ENCODE measurements at regions not wholly inside any gene's neighbourhood (a gene's known extent, or its start where the extent isn't known, plus 50 kb on each side); places are given as distances from the start of the nearest gene placed in this dataset.

DNA sequence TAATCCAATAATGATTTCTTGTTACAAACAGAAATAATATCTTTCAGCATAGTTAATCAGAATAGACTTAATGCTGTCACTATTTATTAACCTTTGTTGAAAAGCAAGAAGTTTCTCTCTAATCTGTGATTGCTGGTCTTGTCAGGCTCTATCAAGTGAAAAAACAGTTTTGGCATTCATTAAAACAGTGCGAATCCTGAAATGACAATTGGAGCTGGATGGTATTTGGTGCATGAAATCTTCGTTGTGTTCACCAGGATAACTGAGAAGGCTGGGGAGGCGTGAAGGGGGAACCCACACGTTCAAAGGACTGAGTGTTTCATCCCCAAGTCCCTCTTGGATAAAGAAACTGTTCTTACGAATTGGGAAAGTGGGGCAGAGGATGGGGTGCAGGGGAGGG, 190.2 kb upstream of the MYL2 start:
- no peak for DNase-seq (ENCODE audit: low spot score)

DNA sequence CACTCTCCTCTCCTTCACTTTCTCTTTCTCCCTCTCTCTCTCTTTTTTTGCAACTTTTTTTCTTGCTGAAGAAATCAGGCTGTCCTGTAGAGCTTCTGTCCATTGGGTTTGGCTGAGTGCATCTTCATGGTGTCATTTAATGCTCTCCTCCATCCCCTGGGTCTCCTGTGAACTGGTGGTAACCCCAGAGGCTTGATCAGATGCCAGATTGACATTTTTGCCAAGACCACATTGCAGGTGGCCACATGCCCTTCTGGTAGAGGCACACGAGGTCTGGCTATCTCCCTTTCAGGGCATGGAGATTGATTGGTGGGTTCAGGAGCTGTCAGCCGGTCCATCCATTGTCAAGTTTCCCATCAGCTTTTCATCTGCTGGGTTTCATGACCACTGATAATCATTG, 188.3 kb upstream of the MYL2 start:
- no peak for DNase-seq (ENCODE audit: low spot score)

DNA sequence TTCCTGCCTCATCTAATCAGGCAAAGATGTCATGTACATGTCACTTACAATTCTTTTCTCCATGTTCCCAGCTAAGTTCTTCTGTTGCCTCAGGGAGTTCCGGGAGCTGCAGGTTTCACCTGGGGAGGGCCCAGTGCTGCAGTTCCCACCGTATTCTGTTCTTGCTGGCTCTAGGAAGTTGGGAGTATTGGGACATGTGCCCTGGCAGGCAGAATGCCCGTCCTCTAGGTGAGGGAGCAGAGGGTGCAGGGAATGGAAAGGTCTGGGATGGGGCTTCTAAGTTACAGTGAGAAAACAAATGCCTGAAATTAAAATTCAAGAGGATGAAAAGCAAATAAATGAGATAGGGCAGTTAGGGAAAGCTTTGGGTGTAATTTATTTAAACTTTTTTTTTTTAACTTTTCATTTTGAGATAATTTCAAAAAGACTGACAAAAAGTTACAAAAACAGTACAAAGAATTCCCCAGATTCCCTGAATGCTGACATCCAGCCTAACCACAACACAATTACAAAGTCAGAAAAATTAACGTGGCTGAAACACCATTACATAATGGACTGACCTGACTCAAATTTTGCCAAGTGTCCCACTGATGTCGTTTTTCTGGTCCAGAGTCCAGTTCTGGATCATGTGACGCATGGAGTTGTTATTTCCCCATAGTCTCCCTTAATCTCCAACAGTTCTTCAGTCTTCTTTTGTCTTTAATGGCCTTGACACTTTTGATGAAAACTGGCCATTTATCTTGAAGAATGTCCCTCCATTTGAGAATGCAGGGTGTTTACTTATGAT, 187.2 kb upstream of the MYL2 start:
- no peak for DNase-seq (ENCODE audit: low spot score)

DNA sequence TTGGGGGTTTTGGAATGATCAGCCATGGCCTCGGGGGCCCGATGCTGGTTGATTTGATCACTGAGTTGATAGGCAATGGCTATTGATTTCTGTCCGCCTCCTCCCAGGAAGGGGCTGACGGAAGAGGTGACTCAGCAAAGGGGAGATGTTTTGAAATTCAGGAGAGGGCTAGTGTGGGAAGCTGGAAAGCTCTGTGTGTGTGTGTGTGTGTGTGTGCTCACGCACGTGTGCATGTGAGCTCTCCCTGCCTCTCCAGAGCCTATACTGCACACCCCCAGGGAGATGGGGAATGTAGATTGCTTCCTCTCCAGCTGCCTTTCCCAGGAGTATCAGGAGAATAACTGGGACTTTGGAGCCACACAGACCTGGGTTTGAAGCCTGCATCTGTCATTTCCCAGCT, 184.9 kb upstream of the MYL2 start:
- DNase-seq (ENCODE audit: low spot score): no peak

DNA sequence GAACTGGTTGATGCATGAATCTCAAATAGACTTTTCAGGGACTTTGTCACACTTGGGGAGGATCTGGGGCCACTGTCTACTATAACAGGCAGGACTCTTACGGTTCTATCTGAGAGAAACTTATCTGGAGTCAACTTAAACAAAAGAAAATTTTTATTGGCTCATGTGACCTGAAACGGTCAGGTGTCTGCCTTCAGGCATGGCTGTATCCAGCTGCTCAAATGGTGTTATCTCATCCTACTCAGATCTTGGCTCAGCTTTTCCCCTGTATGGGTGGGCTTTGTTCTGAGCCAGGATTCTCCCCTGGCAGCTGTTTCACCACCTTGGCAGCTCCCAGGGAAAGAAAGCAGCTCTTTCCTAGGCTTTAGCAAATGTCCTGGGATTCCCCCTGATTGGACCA, 183.2 kb upstream of the MYL2 start:
- DNase-seq (ENCODE audit: low spot score): no peak

DNA sequence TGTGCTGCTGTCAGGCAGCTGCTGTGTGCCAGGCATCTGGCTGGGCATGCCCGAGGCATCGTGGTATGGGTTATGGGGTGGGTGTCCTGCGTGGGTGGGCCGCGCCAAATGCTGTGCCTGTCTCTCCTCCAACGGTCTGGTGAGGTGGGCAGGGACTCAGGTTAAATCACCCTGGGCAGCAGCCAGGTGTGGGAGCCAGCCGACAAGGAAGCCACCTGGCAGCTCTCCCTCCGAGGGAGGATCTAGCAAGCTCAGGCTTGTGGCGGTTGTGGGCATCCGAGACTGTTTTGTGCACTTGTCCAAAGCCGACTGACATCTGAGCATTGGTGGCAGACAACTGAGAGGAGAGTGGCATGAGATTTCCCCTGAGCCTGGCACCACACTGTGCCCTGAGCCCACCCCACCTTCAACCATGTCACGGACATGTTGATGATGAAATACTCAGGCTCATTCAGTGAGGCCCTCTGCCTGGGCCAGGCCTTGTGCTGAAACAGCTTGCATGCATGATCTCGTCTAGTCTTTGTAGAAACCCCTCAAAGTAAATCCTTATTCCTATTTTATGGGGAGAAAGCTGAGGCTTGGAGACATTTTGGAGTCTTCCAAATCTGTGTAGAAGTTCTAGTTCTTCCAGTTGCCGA, 181.8 kb upstream of the MYL2 start:
- DNase-seq (ENCODE audit: low spot score): no peak

DNA sequence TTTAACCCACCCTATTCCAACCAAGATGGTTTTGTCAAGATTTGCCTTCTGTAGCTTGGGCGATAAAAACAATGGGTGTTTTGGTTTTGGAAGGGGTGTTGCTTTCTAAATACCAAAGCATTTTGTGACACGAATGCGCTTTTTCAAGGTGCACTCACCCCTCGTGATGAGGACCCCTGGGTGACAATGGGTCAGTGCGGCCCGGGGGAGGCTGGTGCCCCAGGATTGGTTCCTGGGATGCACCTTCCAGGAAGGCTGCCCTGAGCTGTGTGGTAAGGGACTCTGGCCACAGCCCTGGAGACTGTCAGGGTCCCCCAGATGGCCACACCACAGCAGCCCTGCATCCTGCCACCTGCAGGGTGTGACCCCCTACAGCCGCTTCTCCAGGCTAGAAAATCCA, 180.6 kb upstream of the MYL2 start:
- no peak for DNase-seq (ENCODE audit: low spot score)

DNA sequence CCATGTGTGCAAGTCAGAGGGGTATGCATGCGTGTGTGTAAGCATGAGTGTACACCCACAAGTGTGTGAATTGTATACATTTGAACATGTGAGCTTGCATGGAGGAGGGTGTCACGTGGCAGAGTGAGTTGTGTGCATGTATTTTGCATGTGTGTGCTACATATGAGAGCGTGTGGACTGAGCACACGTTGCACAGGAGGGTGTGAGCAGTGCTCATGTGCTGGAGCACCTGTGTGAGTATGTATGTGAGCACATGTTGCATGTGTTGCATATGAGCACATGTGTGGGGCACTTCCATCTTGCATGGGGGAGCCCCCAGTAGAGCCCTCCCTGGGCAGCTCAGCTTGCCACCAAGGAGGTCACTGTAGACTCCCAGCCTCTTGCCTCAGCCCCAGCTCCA, 180.2 kb upstream of the MYL2 start:
- DNase-seq (ENCODE audit: low spot score): no peak

DNA sequence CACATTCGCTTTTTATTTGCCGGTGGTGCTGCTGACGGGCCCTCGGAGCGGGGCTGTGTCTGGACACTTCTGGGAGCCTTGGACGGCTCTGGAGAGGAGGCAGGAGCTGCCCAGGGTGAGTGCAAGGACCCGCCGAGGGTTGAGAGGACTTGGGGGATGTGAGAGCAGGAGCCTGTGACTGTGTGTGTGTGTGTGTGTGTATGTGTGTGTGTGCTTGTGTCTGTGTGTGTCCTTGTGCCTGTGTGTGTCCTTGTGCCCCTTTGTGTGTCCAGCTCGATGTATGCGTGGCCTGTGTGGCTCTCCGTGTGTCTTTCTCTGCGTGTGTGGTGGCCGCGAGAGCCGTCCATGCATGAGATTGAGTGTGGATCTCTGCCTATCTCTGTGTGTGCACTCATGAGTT, 179.6 kb upstream of the MYL2 start:
- no peak for DNase-seq (ENCODE audit: low spot score)

DNA sequence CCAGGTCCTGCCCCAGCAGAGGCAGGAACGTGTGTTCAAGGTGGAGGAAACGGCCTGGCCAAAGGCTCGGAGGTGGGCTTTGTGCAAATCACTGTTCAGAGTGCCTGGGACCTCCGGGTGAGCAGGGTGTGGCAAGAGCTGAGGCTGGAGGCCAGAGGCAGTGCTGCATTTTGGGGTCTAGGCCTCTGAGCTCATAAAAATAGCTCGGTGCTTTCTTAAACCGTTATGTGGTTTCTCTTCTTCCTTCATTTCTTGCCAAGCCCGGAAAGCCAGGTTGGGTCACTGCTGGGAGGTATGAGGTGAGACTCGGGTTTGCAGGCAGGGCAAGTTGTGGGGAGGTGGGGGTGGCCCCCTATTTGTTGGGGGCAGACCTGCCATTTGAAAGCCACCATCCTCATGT, 178.8 kb upstream of the MYL2 start:
- DNase-seq (ENCODE audit: low spot score): no peak

DNA sequence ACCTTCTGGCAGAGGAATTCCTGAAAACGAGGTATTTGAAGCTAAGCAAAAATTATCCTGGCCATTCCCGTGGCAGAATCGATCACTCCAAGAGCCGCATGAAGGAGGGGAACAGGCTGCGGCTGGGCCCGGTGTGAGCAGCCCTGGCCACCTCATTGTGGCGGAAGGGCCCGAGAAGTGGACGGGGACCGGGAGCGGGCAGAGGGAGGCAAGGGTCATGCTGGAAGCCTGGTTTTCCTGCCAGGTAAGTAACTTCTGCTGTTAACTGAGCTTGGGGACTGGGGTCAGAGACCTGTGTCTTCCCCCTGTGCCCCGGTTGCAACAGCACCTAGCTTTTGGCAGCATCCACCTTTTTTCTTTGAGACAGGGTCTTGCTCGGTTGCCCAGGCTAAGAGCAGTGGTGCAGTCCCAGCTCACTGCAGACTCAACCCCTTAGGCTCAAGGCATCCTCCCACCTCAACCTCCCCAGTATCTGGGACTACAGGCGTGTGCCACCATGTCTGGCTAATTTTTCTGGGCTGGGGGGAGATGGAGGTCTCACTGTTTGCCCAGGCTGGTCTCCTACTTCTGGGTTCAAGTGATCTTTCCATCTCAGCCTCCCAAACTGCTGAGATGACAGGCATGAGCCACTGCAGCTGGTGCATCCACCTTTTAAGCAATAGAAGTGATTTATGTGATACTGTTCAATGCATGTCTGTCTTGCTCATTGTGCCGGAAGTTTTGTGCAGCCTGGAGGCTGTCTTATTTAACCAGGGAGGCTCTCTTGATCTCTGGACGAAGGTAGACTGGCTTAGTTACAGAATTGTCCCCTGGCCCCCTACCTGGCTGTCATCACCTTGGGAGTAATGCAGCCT, 174.0 kb upstream of the MYL2 start:
- no peak for DNase-seq (ENCODE audit: low spot score)

DNA sequence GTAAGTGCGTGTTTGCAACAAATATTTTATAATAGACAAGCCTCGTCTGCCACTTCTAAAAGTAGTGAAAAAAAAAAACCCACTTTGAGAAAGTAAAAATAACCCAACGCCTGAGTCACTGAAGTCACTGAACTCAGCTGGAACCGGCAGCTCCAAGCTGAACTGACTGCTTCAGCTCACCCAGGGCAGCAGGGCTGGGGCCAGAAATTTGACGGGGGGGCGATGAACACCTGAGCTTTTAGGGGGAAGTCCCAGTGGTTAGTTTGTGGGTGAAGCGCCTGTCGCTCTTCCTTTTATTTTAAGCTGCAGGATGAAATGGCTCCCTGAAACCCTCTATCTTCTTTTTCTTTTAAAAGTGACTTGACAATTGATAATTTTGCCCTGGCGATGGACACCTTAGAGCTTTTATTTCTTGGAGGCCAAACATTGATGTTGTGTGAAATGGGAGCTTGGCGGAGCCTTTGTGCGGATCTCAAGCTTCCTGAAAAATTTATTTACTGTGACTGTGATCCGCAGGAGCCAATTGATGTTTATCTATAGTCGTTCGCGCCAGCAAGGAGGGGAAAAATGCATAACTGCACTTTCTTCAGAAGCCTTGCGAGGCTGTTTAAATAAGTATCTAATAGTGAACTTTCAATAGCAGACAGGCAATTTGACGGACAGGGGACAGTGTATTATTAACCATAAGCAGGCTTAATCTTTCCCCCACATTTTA, 173.2 kb upstream of the MYL2 start:
- no peak for DNase-seq (ENCODE audit: low spot score)

DNA sequence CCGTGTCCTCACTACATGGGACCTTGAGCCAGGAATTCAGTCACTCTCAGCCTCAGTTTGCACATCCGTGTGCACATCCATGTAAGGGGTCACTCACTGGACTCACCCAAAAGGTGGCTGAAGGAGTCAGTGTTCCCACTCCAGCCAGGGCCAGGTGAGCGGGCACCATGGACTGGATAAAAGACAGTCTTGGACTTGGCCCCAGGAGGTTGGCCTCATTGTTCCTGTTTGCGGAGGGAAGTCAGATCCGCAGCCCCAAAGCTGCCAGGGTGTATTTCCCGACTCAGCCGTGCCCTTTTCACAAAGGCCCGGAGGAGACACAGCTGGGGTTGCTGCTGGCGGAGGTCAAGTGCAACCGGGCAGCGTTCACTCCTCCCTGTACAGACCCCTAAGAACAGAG, 170.7 kb upstream of the MYL2 start:
- DNase-seq (ENCODE audit: low spot score): no peak

DNA sequence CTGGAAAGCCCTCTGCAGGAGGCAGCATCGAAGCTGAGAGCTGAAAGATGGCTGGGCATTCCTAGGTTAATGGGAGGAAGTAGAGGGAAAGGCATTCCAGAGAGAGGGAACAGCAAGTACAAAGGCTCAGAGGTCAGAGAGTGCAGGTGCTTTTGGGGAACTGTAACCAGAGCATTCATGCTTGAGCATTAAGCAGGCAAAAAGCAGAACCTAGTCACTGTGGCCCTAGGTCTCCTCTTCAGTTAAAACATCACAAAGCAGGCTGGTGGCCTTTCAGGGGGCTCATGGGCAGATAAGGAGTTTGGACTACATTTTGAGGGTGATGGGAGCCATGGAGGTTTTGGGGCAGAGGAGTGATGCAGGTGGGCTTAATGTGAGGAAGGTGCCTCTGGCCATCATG, 169.2 kb upstream of the MYL2 start:
- no peak for DNase-seq (ENCODE audit: low spot score)

DNA sequence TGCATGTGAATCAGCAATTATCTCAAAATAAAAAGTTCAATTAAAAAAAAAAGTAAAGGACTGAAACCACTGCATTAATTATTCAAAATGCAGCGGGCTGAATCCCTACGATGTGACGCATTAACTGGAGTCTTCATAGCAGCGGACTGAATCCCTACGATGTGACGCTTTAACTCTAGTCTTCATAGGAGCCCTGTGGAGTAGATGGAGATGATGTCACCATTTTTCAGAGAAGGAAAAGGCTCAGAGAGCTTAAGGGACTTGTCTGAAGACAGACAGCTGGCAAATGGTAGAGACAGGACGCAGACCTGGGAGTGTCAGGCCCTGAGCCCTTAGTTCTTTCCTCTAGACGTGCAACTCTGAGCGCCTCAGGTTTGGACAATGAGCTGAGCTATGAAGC, 168.0 kb upstream of the MYL2 start:
- no peak for DNase-seq (ENCODE audit: low spot score)

DNA sequence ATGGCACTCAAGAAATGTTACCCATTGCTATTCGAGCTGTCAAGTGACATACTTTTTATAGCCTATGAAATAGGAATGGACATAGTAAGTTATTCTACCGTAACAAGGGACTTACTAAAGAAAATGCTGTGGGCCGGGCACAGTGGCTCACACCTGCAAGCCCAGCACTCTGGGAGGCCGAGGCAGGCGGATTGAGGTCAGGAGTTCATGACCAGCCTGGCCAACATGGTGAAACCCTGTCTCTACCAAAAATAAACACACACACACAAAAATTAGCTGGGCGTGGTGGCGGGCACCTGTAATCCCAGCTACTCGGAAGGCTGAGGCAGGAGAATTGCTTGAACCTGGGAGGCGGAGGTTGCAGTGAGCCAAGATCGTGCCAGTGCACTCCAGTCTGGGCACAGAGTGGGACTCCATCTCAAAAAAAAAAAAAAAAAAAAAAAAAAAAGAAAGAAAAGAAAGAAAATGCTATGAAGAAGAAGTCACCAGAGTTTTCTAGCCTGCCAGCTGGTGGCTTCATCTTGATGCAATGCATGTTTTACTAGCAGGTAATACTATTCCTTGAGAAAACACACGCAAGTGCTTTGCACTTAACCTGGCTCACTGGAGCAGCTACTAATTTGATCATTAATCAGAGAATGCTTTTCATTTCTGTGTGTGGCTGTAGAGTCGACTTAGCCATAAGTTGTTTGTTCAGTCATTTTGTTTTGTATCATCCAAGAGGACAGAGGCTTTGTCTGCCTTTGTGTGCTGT, 166.7 kb upstream of the MYL2 start:
- no peak for DNase-seq (ENCODE audit: low spot score)

DNA sequence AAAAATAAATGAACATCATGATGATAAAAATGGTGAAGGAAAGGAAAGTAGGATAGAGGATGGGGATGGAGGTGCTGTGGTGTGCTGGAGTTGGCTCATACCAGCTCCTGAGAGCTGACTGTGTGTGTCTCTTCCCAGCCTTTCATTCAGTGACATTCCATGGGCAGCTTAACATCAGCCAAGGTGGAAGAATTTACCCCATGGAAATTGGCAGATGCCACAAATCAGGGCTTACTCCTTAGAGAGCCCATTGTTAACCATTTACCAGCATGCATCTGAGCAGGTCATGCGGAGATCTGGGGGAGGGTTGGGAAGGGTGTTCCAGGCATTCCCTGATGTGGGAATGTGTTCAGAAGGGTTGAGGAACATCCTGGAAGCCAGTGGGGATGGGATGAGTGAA, 164.7 kb upstream of the MYL2 start:
- DNase-seq (ENCODE audit: low spot score): no peak

DNA sequence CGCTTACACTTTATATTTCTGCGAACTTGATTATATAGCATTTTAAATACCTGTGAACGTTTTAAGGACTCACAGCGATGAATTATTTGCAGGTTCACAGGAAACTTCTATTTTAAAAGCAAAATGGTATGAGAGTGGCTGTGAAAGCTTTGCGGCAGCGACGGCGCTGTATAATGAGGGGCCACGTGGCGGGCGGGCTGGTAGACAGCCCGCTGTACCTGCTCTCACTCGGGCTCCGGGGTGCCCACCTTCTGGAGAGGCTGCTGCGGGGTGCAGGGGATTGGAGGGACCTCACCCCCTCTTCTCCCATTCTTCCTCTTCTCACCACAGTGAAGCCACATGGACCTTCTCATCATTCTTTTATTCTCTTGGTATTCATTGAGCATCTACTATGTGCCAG, 164.2 kb upstream of the MYL2 start:
- DNase-seq (ENCODE audit: low spot score): no peak

DNA sequence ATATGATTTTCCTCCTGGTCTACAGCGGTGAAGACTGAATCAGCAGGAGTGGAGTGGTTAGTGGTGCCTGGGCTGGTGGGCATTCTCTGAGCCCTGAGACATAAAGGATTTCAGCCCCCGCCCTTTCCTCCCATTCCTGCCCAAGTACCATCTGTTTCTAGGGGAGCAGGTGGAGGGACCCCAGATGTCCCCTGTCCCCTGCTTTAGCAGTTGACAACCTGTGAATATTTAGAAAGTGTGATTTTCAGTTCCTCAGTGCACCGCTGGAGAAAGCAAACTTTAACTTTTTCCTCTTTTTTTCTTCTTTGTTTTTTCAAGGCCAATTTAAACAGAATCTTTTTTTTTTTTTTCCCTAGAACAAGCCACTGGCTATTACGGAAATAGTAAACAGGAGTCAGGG, 163.8 kb upstream of the MYL2 start:
- DNase-seq (ENCODE audit: low spot score): no peak

DNA sequence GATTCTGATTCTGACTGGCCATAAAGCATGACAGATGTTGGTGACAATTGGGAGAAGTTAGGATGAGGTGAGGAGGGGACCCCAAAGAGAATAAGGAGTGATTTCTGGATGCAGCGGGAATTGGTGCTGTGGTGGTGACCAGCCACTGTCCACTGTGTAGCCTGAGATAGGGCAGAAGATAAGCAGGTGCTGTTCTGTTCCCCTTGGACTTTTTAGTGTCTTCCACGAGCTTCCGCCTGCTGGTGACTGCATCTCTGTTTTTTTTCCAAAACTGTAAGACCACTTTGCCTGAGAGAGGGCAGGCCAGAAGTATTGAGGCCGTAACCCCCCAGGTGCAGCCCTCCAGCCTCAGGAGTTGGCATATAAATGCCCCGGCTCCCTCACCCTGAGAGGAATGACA, 161.2 kb upstream of the MYL2 start:
- DNase-seq (ENCODE audit: low spot score): no peak

DNA sequence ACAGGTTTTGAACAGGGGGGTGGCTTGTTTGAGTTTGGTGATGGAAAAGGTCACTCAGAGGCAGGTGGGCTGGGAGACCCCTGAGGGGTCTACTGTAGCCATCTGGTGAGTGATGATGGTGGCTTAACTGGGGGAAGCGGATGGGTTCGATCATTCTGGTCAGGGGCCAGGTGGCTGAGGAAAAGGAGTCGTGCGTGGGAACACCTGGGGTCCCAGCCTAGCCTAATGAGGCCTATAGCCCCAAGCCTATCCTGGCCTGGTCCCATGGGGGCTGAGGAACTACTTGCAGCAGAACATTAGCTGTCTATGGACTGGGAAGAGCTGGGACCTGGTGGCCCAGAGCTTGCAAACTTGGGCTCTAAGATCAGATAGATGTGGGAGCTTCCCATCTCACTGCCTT, 158.4 kb upstream of the MYL2 start:
- no peak for DNase-seq (ENCODE audit: low spot score)

Data from hepatic stellate cell (primary cell).